DOHH2 (cell line): ENCODE measurements at regions not wholly inside any gene's neighbourhood (a gene's known extent, or its start where the extent isn't known, plus 50 kb on each side); places are given as distances from the start of the nearest gene placed in this dataset.

ENCODE experiments used
- H3F3A ChIP-seq: fragments of 200-600 bp; sonication (generic), shearing (Covaris generic); 2 replicates; pipeline ENCODE4 v1.6.0; 2016; ENCODE audit warnings: antibody characterized with exemption, mild to moderate bottlenecking; ENCODE audit not compliant: control insufficient read depth, insufficient read depth
- H3K27ac ChIP-seq: fragments of 200-600 bp; sonication (generic); 2 replicates; pipeline ENCODE4 v1.5.1; 2014; ENCODE audit warnings: low read depth, mild to moderate bottlenecking, low read length, moderate library complexity
- H3K27me3 ChIP-seq: fragments of 200-600 bp; sonication (generic); 2 replicates; pipeline ENCODE4 v1.6.1; 2014; ENCODE audit warnings: mild to moderate bottlenecking, low read length, mixed read lengths; ENCODE audit not compliant: control insufficient read depth
- H3K36me3 ChIP-seq: fragments of 200-600 bp; sonication (generic); 2 replicates; pipeline ENCODE4 v1.6.1; 2014; ENCODE audit warnings: mild to moderate bottlenecking, low read length, moderate library complexity, mixed read lengths; ENCODE audit not compliant: control insufficient read depth
- H3K4me1 ChIP-seq: fragments of 200-600 bp; sonication (generic); 2 replicates; pipeline ENCODE4 v1.6.1; 2014; ENCODE audit warnings: mild to moderate bottlenecking, low read length, mixed read lengths; ENCODE audit not compliant: control insufficient read depth
- H3K4me2 ChIP-seq: fragments of 200-600 bp; sonication (generic); 2 replicates; pipeline ENCODE4 v1.6.0; 2014; ENCODE audit warnings: mild to moderate bottlenecking, low read length, moderate library complexity
- H3K4me3 ChIP-seq: fragments of 200-600 bp; sonication (generic); 2 replicates; pipeline ENCODE4 v1.5.1; 2014; ENCODE audit warnings: mild to moderate bottlenecking, low read length, mixed read lengths
- H3K79me2 ChIP-seq: fragments of 200-600 bp; sonication (generic); 2 replicates; pipeline ENCODE4 v1.6.1; 2014; ENCODE audit warnings: mild to moderate bottlenecking, low read length, mixed read lengths; ENCODE audit not compliant: control insufficient read depth
- H3K9me2 ChIP-seq: fragments of 200-600 bp; sonication (generic); replicated peaks from 2 replicates; pipeline ENCODE4 v1.6.1; 2014; ENCODE audit warnings: mild to moderate bottlenecking, low read length, mixed read lengths; ENCODE audit not compliant: control insufficient read depth
- H3K9me3 ChIP-seq: fragments of 200-600 bp; sonication (generic); 2 replicates; pipeline ENCODE4 v1.6.1; 2014; ENCODE audit warnings: antibody characterized with exemption, low read length, mixed read lengths; ENCODE audit not compliant: control insufficient read depth, insufficient read depth
- H4K20me1 ChIP-seq: fragments of 200-600 bp; sonication (generic); 2 replicates; pipeline ENCODE4 v1.6.0; 2014; ENCODE audit warnings: low read depth, mild to moderate bottlenecking, antibody characterized with exemption, low read length, moderate library complexity; ENCODE audit not compliant: control insufficient read depth, insufficient read depth
- CTCF ChIP-seq: fragments of 200-600 bp; sonication (generic); IDR thresholded peaks from one replicate; pipeline ENCODE4 v1.5.1; 2014; ENCODE audit warnings: antibody characterized with exemption, mild to moderate bottlenecking, low read depth, low read length; ENCODE audit not compliant: poor library complexity, severe bottlenecking
- EZH2phosphoT487 ChIP-seq: fragments of 200-600 bp; sonication (generic); IDR thresholded peaks from 2 replicates; pipeline ENCODE4 v1.6.1; 2017; ENCODE audit warnings: borderline replicate concordance, mild to moderate bottlenecking, antibody characterized with exemption, low read length, moderate library complexity, mixed read lengths

- no peaks in the 10 kb centered on the region for H4K20me1 ChIP-seq
- H3K27me3 ChIP-seq = peaks cover 12% of the 10 kb centered on the region
- H3K36me3 ChIP-seq = no peaks in the 10 kb centered on the region
- H3K4me3 ChIP-seq = no peak overlapping the region
- H3K9me3 ChIP-seq = no peaks in the 10 kb centered on the region
- H3K4me2 ChIP-seq = no peak overlapping the region
- no peaks in the 10 kb centered on the region for H3K4me1 ChIP-seq
- no peaks in the 10 kb centered on the region for H3K79me2 ChIP-seq
- TF ChIP-seq CTCF = no peak
- TF ChIP-seq EZH2phosphoT487 = no peak
- H3K9me2 ChIP-seq = no peaks in the 10 kb centered on the region
- H3K27ac ChIP-seq = no peak overlapping the region
- H3F3A ChIP-seq = no peaks in the 10 kb centered on the region
Measured at GRCh38 chr4:26049447-26049846, 135.4 kb downstream of the SMIM20 start.

GRCh38 chr4:26050212-26050643 lies 136.2 kb downstream of the SMIM20 start:
- TF ChIP-seq CTCF (no peak), EZH2phosphoT487 (no peak)
- no peak overlapping the region for H3K4me2 ChIP-seq
- H3K4me1 ChIP-seq = no peaks in the 10 kb centered on the region
- no peaks in the 10 kb centered on the region for H3K9me2 ChIP-seq
- 0 out of 2 replicates have a peak, but pooled peaks cover 4% of the 10 kb centered on the region for H3K27me3 ChIP-seq
- H3K79me2 ChIP-seq = no peaks in the 10 kb centered on the region
- no peaks in the 10 kb centered on the region for H3K9me3 ChIP-seq
- no peak overlapping the region for H3K4me3 ChIP-seq
- H4K20me1 ChIP-seq = no peaks in the 10 kb centered on the region
- no peak overlapping the region for H3K27ac ChIP-seq
- H3F3A ChIP-seq = no peaks in the 10 kb centered on the region
- H3K36me3 ChIP-seq = no peaks in the 10 kb centered on the region

GRCh38 chr4:26050671-26051070 lies 136.7 kb downstream of the SMIM20 start:
- Histone ChIP-seq H3K4me2 (no peak overlapping the region), H3K4me1 (no peaks in the 10 kb centered on the region), H3K9me2 (no peaks in the 10 kb centered on the region), H3K27me3 (0 out of 2 replicates have a peak, but pooled peaks cover 3% of the 10 kb centered on the region), H3K27ac (no peak overlapping the region), H3F3A (no peaks in the 10 kb centered on the region), H3K36me3 (no peaks in the 10 kb centered on the region), H3K79me2 (no peaks in the 10 kb centered on the region), H3K9me3 (no peaks in the 10 kb centered on the region), H4K20me1 (no peaks in the 10 kb centered on the region), H3K4me3 (no peak overlapping the region)
- TF ChIP-seq CTCF = no peak
- TF ChIP-seq EZH2phosphoT487 = no peak
